ENCODE measurements at regions not wholly inside any gene's neighbourhood (a gene's known extent, or its start where the extent isn't known, plus 50 kb on each side); places are given as distances from the start of the nearest gene placed in this dataset.

DNA sequence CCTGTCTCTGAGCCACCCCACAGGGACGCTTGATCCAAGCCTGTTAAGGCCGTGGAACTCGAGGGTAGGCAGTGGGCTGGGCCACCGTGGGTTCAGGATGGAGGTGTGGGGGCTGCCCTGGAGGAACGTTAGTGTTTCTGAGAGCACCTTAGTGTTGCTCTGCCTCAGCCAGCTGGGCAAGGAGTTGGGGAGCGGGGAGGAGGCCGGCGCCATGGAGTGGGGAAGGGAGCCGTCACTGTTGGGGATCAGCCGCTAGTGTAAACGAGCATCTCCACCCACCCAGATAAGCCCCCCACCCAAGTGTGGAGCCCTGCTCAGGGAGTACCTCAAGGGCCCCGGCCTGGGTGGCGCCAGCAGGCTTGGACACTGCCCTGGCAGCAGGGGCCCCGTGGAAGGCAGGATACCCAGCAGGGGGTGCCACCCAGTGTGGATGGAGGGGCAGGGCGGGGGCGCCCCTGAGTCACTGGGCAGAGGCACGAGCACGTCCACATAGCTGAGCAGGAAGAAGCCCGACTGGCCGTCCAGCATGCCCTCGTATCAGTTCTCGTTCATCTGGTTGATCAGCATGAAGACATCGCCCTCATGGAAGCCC, 98.6 kb downstream of the KPNA2 start:
- Histone ChIP-seq H4K5ac (ENCODE audit: low read depth, low read length) (no peak overlapping the region), H4K8ac (ENCODE audit: low read depth in 2 of 2, low read length in 2 of 2) (no peak overlapping the region)

More for the DNA sequence above, 98.6 kb downstream of the KPNA2 start:
- CTCF ChIA-PET = no interaction called here
- no peak overlapping the region for H2BK15ac ChIP-seq (ENCODE audit: low read depth, low read length)
- intact Hi-C loops (cut with micrococcal nuclease) (no loop called here), in situ Hi-C loops (cut with MboI; ENCODE audit: low sequenced_read_pairs) (no loop called here), dilution Hi-C loops (cut with HindIII; ENCODE audit: low sequenced_read_pairs, unreplicated experiment) (no loop called here)
- DNase-seq = no peak
- POLR2A ChIA-PET (ENCODE audit: unreplicated experiment) = no interaction called here
- no peak overlapping the region for H3K4me2 ChIP-seq (ENCODE audit: low read depth, low read length)
- no peak overlapping the region for H2AK9ac ChIP-seq (replicated peaks; ENCODE audit: low read depth, low read length, poor library complexity)
- no peak overlapping the region for H2AFZ ChIP-seq (replicated peaks; ENCODE audit: low read length, poor library complexity)
- H3K56ac ChIP-seq (ENCODE audit: extremely low read depth, insufficient read depth, low read length) = no peak overlapping the region
- no peak overlapping the region for H2BK20ac ChIP-seq (ENCODE audit: low read depth, low read length)
- H3K9ac ChIP-seq (ENCODE audit: low read depth, low read length) = no peak overlapping the region
- H3K4ac ChIP-seq (ENCODE audit: low read depth, low read length) = no peak overlapping the region
- BruUV-seq (replicated peaks) = no TSS peak
- H3K18ac ChIP-seq (ENCODE audit: low read depth, low read length) = no peak overlapping the region
- no peak overlapping the region for H4K91ac ChIP-seq (ENCODE audit: insufficient read depth, low read depth, low read length)
- peaks cover 0 to 3% of the 10 kb centered on the region in 2 experiments; a peak in 1 of 4 replicates for H3K79me1 ChIP-seq (ENCODE audit: low read depth in 1 of 2, low read length in 2 of 2)
- H3K36me3 ChIP-seq (ENCODE audit: control insufficient read depth, insufficient read depth, low read length) = peaks cover 12% of the 10 kb centered on the region
- H2AK5ac ChIP-seq (ENCODE audit: low read depth, low read length) = no peak overlapping the region
- no peak overlapping the region for H3K27ac ChIP-seq (ENCODE audit: insufficient read depth, low read length)
- TF ChIP-seq POLR2A (IDR thresholded peaks at IDR 0.05; ENCODE audit: low read depth, low read length) (no peak), BHLHE40 (IDR thresholded peaks at IDR 0.05; ENCODE audit: low read depth, low read length) (no peak), CHD1 (IDR thresholded peaks at IDR 0.05; ENCODE audit: low read depth, low read length) (no peak), MAFK (IDR thresholded peaks at IDR 0.05; ENCODE audit: low read depth, low read length) (no peak), FOS (IDR thresholded peaks at IDR 0.05; ENCODE audit: low read depth, low read length) (no peak)
- no peaks in the 10 kb centered on the region for H3K27me3 ChIP-seq (ENCODE audit: control insufficient read depth, insufficient read depth, low read length)
- H2BK120ac ChIP-seq (ENCODE audit: low read depth, low read length) = no peak overlapping the region
- no peaks in the 10 kb centered on the region for H3K9me3 ChIP-seq (ENCODE audit: control insufficient read depth, insufficient read depth, low read length)
- H3K4me3 ChIP-seq (ENCODE audit: insufficient read depth, low read depth, low read length) = no peak overlapping the region
- no peaks in the 10 kb centered on the region for H4K20me1 ChIP-seq (ENCODE audit: insufficient read depth, low read length)
- no peak overlapping the region for H3K14ac ChIP-seq (replicated peaks; ENCODE audit: low read depth, low read length)
- no peak overlapping the region for H2BK5ac ChIP-seq (ENCODE audit: low read depth, low read length, poor library complexity, severe bottlenecking)
- 0 out of 2 replicates have a peak, but pooled peaks cover 2% of the 10 kb centered on the region for H3K9me1 ChIP-seq (ENCODE audit: insufficient read depth, low read length)
- H3K23ac ChIP-seq (ENCODE audit: low read depth, low read length) = no peak overlapping the region
- WGBS, 2 experiments (ENCODE audit: extremely low coverage in 2 of 2, insufficient read length in 1 of 2) = 96% methylated on average over 10 of the region's 23 CpGs; no CpG with 5 or more reads in 1 of the 2 experiments
- H3K4me1 ChIP-seq (ENCODE audit: control insufficient read depth, insufficient read depth, low read length) = no peaks in the 10 kb centered on the region
- ATAC-seq (ENCODE audit: low read depth) = no peak

Data from IMR-90 (cell line).